Nephron (organoid): ENCODE measurements at regions not wholly inside any gene's neighbourhood (a gene's known extent, or its start where the extent isn't known, plus 50 kb on each side); places are given as distances from the start of the nearest gene placed in this dataset.
A peak's percentile ranks its signal among the peaks of the same experiment; 100 is the strongest.

ENCODE experiments used
- H3K27ac Mint-ChIP-seq, 3 experiments: 2 replicates each; pipeline ENCODE4 v1.8.0; 2020; ENCODE audit warnings: mixed read lengths in 3 of 3, mild to moderate bottlenecking in 2 of 3, moderate library complexity in 1 of 3
- H3K27me3 Mint-ChIP-seq: 2 replicates; pipeline ENCODE4 v1.8.0; 2021; ENCODE audit warnings: low read depth, mild to moderate bottlenecking, moderate library complexity, mixed read lengths
- H3K36me3 Mint-ChIP-seq: 2 replicates; pipeline ENCODE4 v1.8.0; 2020; ENCODE audit warnings: low read depth, mixed read lengths
- H3K4me1 Mint-ChIP-seq: 2 replicates; pipeline ENCODE4 v1.8.0; 2020; ENCODE audit warnings: mixed read lengths
- H3K4me3 Mint-ChIP-seq, 3 experiments: 2 replicates each; pipeline ENCODE4 v1.8.0; 2020; ENCODE audit warnings: mild to moderate bottlenecking in 3 of 3, mixed read lengths in 3 of 3, moderate library complexity in 2 of 3
- H3K9me3 Mint-ChIP-seq: 2 replicates; pipeline ENCODE4 v1.8.0; 2020; ENCODE audit warnings: mixed read lengths
- CTCF ChIP-seq, 3 experiments: fragments of 200-600 bp; sonication (generic); IDR thresholded peaks; one replicate each; pipeline ENCODE4 v1.5.0; 2021; ENCODE audit warnings: antibody characterized with exemption in 3 of 3; ENCODE audit not compliant: unreplicated experiment in 3 of 3

- no peaks in the 10 kb centered on the region for H3K27me3 Mint-ChIP-seq
- no peak for TF ChIP-seq CTCF (IDR thresholded peaks at IDR 0.05; ENCODE audit: unreplicated experiment in 3 of 3)
- no peak overlapping the region for H3K27ac Mint-ChIP-seq
- peaks cover 24% of the 10 kb centered on the region for H3K4me1 Mint-ChIP-seq
- H3K36me3 Mint-ChIP-seq: no peaks in the 10 kb centered on the region
- no peak overlapping the region for H3K4me3 Mint-ChIP-seq
- peaks cover 3% of the 10 kb centered on the region for H3K9me3 Mint-ChIP-seq
These were observed 158.2 kb downstream of the SLC38A4 start for GRCh38 chr12:46667551-46667950.

- Mint-ChIP-seq H3K4me1 (peaks cover 42% of the 10 kb centered on the region), H3K27me3 (no peaks in the 10 kb centered on the region), H3K9me3 (no peaks in the 10 kb centered on the region), H3K36me3 (no peaks in the 10 kb centered on the region), H3K4me3 (no peak overlapping the region), H3K27ac (peak overlapping the region; percentile 39 to 59 (median 56))
- no peak for TF ChIP-seq CTCF (IDR thresholded peaks at IDR 0.05; ENCODE audit: unreplicated experiment in 3 of 3)
These were observed 161.0 kb downstream of the SLC38A4 start for GRCh38 chr12:46664761-46665287.

DNA sequence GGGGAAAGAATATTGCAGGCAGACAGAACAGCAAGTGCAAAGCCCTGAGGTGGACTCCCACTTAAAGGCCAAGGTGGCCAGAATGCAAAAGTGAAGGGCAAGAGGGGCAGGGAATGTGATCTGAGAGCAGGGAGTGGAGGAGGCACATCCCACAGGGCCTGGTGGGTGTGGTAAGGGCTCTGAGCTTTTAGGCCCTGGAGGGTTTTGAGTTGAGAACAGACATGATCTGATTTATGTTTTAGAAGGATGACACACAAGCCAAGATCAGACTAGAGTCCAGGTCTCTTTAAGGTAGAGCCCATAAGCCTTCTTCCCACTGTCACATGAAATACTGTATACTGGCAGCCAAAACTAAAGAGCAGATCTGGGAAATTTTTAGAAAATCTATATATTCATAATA lies 162.5 kb downstream of the SLC38A4 start:
- peaks cover 53% of the 10 kb centered on the region for H3K4me1 Mint-ChIP-seq
- no peak overlapping the region for H3K4me3 Mint-ChIP-seq
- no peaks in the 10 kb centered on the region for H3K27me3 Mint-ChIP-seq
- no peak for TF ChIP-seq CTCF (IDR thresholded peaks at IDR 0.05; ENCODE audit: unreplicated experiment in 3 of 3)
- no peaks in the 10 kb centered on the region for H3K36me3 Mint-ChIP-seq
- H3K9me3 Mint-ChIP-seq: no peaks in the 10 kb centered on the region
- peak overlapping the region; percentile 33 to 72 (median 59) for H3K27ac Mint-ChIP-seq

DNA sequence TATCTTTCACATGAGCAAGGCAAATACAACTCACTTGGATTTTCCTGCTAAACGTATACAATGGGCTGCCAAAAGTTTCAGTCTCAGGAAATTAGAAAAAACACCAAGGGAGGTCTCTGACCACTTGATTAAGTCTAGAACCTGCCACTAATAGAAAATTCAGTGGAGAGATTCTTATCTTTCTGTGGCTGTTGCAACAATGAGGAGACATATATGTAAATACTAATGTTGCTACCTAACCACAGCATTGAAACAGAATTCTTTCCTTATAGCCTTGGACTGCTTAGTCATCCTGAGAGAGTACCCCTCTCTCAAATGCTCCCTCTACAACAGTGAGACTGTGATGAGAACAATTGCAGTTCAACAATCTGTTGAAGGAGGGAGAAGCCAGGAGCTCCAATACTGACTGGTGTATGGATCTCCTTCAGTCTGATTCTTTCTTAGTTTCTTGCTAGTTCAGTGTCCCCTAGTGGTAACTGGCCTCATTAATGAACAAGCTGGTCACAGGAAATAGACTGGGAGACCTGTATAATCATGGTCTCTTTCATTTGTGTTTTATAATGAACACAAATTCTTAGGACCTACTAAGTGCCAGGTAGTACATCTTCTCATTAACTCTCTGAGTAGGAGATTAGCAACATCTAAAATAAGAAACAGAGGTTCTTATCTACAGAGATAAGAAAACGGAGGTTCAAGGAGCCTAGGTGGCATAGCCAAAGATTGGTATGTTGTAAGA lies 164.5 kb downstream of the SLC38A4 start:
- H3K9me3 Mint-ChIP-seq: no peaks in the 10 kb centered on the region
- H3K36me3 Mint-ChIP-seq: no peaks in the 10 kb centered on the region
- TF ChIP-seq CTCF (IDR thresholded peaks at IDR 0.05; ENCODE audit: unreplicated experiment in 3 of 3): peak; percentile 77 to 79 (median 77)
- no peaks in the 10 kb centered on the region for H3K27me3 Mint-ChIP-seq
- H3K4me1 Mint-ChIP-seq: peaks cover 58% of the 10 kb centered on the region
- peak overlapping the region; percentile 56 to 94 (median 91) for H3K27ac Mint-ChIP-seq
- H3K4me3 Mint-ChIP-seq: no peak overlapping the region

DNA sequence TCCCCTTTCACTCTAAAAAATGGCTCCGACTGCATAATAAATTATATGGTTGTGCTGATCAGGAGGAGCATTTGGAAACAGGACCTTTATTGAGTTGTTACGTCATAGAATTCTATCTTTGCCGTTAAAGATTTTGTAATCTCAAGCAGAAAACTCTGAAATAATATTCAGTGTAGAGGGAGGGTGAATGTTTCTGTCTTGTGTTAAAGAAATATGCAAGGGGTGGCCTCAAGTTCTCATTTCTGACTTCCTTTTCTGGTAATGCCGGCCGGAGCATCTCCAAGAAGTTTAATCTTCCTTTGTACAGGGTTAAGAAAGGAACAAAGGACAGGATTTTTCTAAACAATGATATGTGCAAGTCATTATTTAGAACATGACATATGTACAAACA lies 165.1 kb downstream of the SLC38A4 start:
- peaks cover 57% of the 10 kb centered on the region for H3K4me1 Mint-ChIP-seq
- H3K27me3 Mint-ChIP-seq: no peaks in the 10 kb centered on the region
- peak overlapping the region in 2 of 3 experiments; percentile 9 to 36 for H3K4me3 Mint-ChIP-seq
- H3K9me3 Mint-ChIP-seq: no peaks in the 10 kb centered on the region
- peak overlapping the region; percentile 56 to 94 (median 91) for H3K27ac Mint-ChIP-seq
- no peak for TF ChIP-seq CTCF (IDR thresholded peaks at IDR 0.05; ENCODE audit: unreplicated experiment in 3 of 3)
- no peaks in the 10 kb centered on the region for H3K36me3 Mint-ChIP-seq

GRCh38 chr12:46660276-46660675 lies 165.5 kb downstream of the SLC38A4 start:
- H3K4me1 Mint-ChIP-seq: peaks cover 53% of the 10 kb centered on the region
- H3K4me3 Mint-ChIP-seq: peak overlapping the region in 1 of 3 experiments; percentile 19
- H3K27ac Mint-ChIP-seq: peak overlapping the region; percentile 56 to 94 (median 91)
- no peak for TF ChIP-seq CTCF (IDR thresholded peaks at IDR 0.05; ENCODE audit: unreplicated experiment in 3 of 3)
- H3K27me3 Mint-ChIP-seq: no peaks in the 10 kb centered on the region
- H3K9me3 Mint-ChIP-seq: no peaks in the 10 kb centered on the region
- no peaks in the 10 kb centered on the region for H3K36me3 Mint-ChIP-seq
